ENCODE measurements at regions not wholly inside any gene's neighbourhood (a gene's known extent, or its start where the extent isn't known, plus 50 kb on each side); places are given as distances from the start of the nearest gene placed in this dataset.

- intact Hi-C loops (cut with DNase I; ENCODE audit: low total_unique reads) = no loop called here
- TF ChIP-seq EP300 (IDR thresholded peaks at IDR 0.05) (no peak), CTCF (IDR thresholded peaks at IDR 0.05) (no peak)
- H3K4me1 ChIP-seq = peaks cover 0 to 12% (median 5%) of the 10 kb centered on the region in 4 donors
- H3K9me3 ChIP-seq = no peaks in the 10 kb centered on the region
- no peak overlapping the region for H3K27ac ChIP-seq
- peaks cover 0 to 2% (median 0%) of the 10 kb centered on the region in 3 donors for H3K27me3 ChIP-seq
- no peak for DNase-seq
- no peak overlapping the region for H3K4me3 ChIP-seq
- 77 to 86% (median 83%) methylated on average over 3 of the region's 3 CpGs for WGBS, 5 donors
- H3K36me3 ChIP-seq = no peaks in the 10 kb centered on the region
Measured at GRCh38 chr12:127079636-127080035, 1187.3 kb upstream of the TMEM132C start.

GRCh38 chr12:127081058-127081457 lies 1185.9 kb upstream of the TMEM132C start:
- intact Hi-C loops (cut with DNase I; ENCODE audit: low total_unique reads) = no loop called here
- Histone ChIP-seq H3K27ac (no peak overlapping the region), H3K4me3 (no peak overlapping the region), H3K9me3 (no peaks in the 10 kb centered on the region), H3K27me3 (peaks cover 0 to 2% (median 0%) of the 10 kb centered on the region in 3 donors), H3K36me3 (no peaks in the 10 kb centered on the region), H3K4me1 (peaks cover 0 to 12% (median 5%) of the 10 kb centered on the region in 4 donors)
- 80 to 92% (median 88%) methylated on average over 2 of the region's 2 CpGs for WGBS, 5 donors
- DNase-seq = no peak
- TF ChIP-seq CTCF (IDR thresholded peaks at IDR 0.05) (no peak), EP300 (IDR thresholded peaks at IDR 0.05) (no peak), POLR2AphosphoS5 (IDR thresholded peaks at IDR 0.05) (no peak), POLR2A (IDR thresholded peaks at IDR 0.05) (no peak)

- 21 to 26% (median 25%) methylated on average over 6 of the region's 6 CpGs for WGBS, 5 donors
- no peaks in the 10 kb centered on the region for H3K36me3 ChIP-seq
- no peaks in the 10 kb centered on the region for H3K27me3 ChIP-seq
- H3K4me1 ChIP-seq = peaks cover 0 to 12% (median 5%) of the 10 kb centered on the region in 4 donors
- intact Hi-C loops (cut with DNase I; ENCODE audit: low total_unique reads) = no loop called here
- DNase-seq = peak in 1 of 2 donors; percentile 89
- H3K27ac ChIP-seq = peak overlapping the region in 2 of 5 donors; percentile 35 to 39
- H3K9me3 ChIP-seq = no peaks in the 10 kb centered on the region
- H3K4me3 ChIP-seq = peak overlapping the region; percentile 26 to 41 (median 32)
- TF ChIP-seq POLR2AphosphoS5 (IDR thresholded peaks at IDR 0.05) = peak in 2 of 3 donors; percentile 47 to 60
- no peak for TF ChIP-seq CTCF (IDR thresholded peaks at IDR 0.05)
Measured at GRCh38 chr12:127083008-127083949, 1183.7 kb upstream of the TMEM132C start.

- Histone ChIP-seq H3K9me3 (no peaks in the 10 kb centered on the region), H3K4me1 (no peaks in the 10 kb centered on the region), H3K4me3 (no peak overlapping the region), H3K36me3 (no peaks in the 10 kb centered on the region), H3K27ac (no peak overlapping the region), H3K27me3 (no peaks in the 10 kb centered on the region)
- peak in 1 of 2 donors; percentile 51 for DNase-seq
- 46 to 79% (median 73%) methylated on average over 1 of the region's 1 CpG for WGBS, 5 donors
- TF ChIP-seq EP300 (IDR thresholded peaks at IDR 0.05) = no peak
- TF ChIP-seq POLR2A (IDR thresholded peaks at IDR 0.05) = no peak
- TF ChIP-seq POLR2AphosphoS5 (IDR thresholded peaks at IDR 0.05) = no peak
- TF ChIP-seq CTCF (IDR thresholded peaks at IDR 0.05) = no peak
- intact Hi-C loops (cut with DNase I; ENCODE audit: low total_unique reads) = no loop called here
Measured at GRCh38 chr12:127101076-127101475, 1165.9 kb upstream of the TMEM132C start.

All from stomach (tissue), 8 donors.